Neural cell (in vitro differentiated cells): ENCODE measurements at regions not wholly inside any gene's neighbourhood (a gene's known extent, or its start where the extent isn't known, plus 50 kb on each side); places are given as distances from the start of the nearest gene placed in this dataset.

ENCODE experiments used
- CTCF ChIP-seq: fragments of 450-650 bp; IDR thresholded peaks from 2 replicates; pipeline ENCODE4 v1.5.1; 2014; ENCODE audit warnings: antibody characterized with exemption, mild to moderate bottlenecking, moderate library complexity; ENCODE audit not compliant: poor library complexity, severe bottlenecking
- EP300 ChIP-seq: fragments of 450-650 bp; conservative IDR thresholded peaks from 2 replicates; pipeline ENCODE4 v1.6.1; 2014; ENCODE audit warnings: antibody characterized with exemption, mild to moderate bottlenecking, moderate library complexity; ENCODE audit not compliant: poor library complexity, severe bottlenecking
- EZH2 ChIP-seq: fragments of 200-600, 300-800 bp; shearing (Covaris generic), sonication (generic); IDR thresholded peaks from 2 replicates; pipeline ENCODE4 v1.6.1; 2014; ENCODE audit warnings: antibody characterized with exemption, low read length, borderline replicate concordance, mild to moderate bottlenecking; ENCODE audit not compliant: insufficient read depth, poor library complexity, severe bottlenecking
- MXI1 ChIP-seq: fragments of 450-650 bp; conservative IDR thresholded peaks from 2 replicates; pipeline ENCODE4 v1.6.1; 2014; ENCODE audit warnings: antibody characterized with exemption, mild to moderate bottlenecking; ENCODE audit not compliant: poor library complexity, severe bottlenecking
- POLR2AphosphoS5 ChIP-seq: IDR thresholded peaks from 2 replicates; pipeline ENCODE4 v1.6.1; 2012
- REST ChIP-seq: IDR thresholded peaks from 2 replicates; pipeline ENCODE4 v1.6.1; 2012; ENCODE audit warnings: borderline replicate concordance
- SMC3 ChIP-seq: fragments of 450-650 bp; conservative IDR thresholded peaks from 2 replicates; pipeline ENCODE4 v1.6.1; 2014; ENCODE audit warnings: antibody characterized with exemption, mild to moderate bottlenecking, moderate library complexity; ENCODE audit not compliant: poor library complexity
- TAF1 ChIP-seq: IDR thresholded peaks from 2 replicates; pipeline ENCODE4 v1.6.1; 2012; ENCODE audit warnings: low read depth

- no peak for TF ChIP-seq POLR2AphosphoS5
- TF ChIP-seq EP300 = no peak
- TF ChIP-seq REST = no peak
- no peak for TF ChIP-seq CTCF
- no peak for TF ChIP-seq SMC3
- no peak for TF ChIP-seq EZH2
- TF ChIP-seq MXI1 = no peak
- TF ChIP-seq TAF1 = no peak
Observed at GRCh38 chr15:31977138-31977537, 53.2 kb upstream of the CHRNA7 start.
